ENCODE measurements at regions not wholly inside any gene's neighbourhood (a gene's known extent, or its start where the extent isn't known, plus 50 kb on each side); places are given as distances from the start of the nearest gene placed in this dataset.

- TF ChIP-seq CTCF (IDR thresholded peaks at IDR 0.05) (no peak), EZH2phosphoT487 (IDR thresholded peaks at IDR 0.05) (no peak)
These were observed 181.9 kb downstream of the SLC6A15 start for GRCh38 chr12:84730561-84731162.

All from neural progenitor cell (in vitro differentiated cells).